ENCODE measurements at regions not wholly inside any gene's neighbourhood (a gene's known extent, or its start where the extent isn't known, plus 50 kb on each side); places are given as distances from the start of the nearest gene placed in this dataset.
A peak's percentile ranks its signal among the peaks of the same experiment; 100 is the strongest.

DNA sequence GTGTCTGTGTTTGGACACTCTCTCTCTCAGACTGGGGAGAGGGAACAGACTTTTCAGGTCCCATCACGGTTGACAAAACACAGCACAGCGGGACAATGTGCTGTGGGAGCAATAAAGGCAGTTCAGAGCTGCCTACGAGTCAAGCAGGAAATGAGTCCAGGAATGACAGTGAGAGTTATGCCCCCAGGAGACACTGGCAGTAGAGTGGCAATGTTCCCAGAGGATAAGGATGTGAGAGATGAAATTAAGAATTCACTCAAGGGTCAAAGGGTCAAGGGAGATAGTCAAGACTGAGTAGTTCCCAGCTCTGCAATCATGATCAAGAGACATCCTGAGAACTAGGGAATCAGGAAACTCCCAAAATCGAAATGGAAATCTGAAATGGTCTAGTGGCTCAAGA lies 156.1 kb downstream of the LURAP1L start:
- TF ChIP-seq, protein P1, sequence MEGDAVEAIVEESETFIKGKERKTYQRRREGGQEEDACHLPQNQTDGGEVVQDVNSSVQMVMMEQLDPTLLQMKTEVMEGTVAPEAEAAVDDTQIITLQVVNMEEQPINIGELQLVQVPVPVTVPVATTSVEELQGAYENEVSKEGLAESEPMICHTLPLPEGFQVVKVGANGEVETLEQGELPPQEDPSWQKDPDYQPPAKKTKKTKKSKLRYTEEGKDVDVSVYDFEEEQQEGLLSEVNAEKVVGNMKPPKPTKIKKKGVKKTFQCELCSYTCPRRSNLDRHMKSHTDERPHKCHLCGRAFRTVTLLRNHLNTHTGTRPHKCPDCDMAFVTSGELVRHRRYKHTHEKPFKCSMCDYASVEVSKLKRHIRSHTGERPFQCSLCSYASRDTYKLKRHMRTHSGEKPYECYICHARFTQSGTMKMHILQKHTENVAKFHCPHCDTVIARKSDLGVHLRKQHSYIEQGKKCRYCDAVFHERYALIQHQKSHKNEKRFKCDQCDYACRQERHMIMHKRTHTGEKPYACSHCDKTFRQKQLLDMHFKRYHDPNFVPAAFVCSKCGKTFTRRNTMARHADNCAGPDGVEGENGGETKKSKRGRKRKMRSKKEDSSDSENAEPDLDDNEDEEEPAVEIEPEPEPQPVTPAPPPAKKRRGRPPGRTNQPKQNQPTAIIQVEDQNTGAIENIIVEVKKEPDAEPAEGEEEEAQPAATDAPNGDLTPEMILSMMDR (IDR thresholded peaks at IDR 0.05) = no peak
- Mint-ChIP-seq H3K36me3 (ENCODE audit: low read depth) (no peaks in the 10 kb centered on the region), H3K4me1 (ENCODE audit: low read depth) (peaks cover 29% of the 10 kb centered on the region), H3K9me3 (no peaks in the 10 kb centered on the region), H3K4me3 (no peak overlapping the region), H3K27ac (no peak overlapping the region), H3K27me3 (ENCODE audit: insufficient read depth) (peaks cover 1% of the 10 kb centered on the region; the same call in 1 of the 2 replicates)
- no peak for DNase-seq

DNA sequence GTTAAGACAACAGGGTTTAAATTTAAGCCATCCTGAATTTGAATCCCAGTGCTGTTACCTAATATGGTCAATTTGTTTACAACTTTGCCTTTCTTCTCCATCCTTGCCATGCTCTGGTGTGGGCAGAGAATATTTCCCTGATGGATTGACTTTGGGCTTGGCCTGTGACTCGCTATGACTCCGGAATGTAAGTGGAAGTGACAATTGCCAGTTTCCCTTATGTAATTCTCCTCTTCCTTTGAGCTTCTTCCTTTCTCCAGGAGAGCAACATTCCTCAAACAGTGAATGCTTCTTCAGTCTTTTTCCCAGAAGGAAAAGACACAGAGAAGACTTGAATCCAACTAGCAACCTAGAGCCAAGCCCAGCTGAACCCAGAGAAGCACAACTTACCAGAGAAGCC lies 159.1 kb downstream of the LURAP1L start:
- peaks cover 29% of the 10 kb centered on the region for H3K4me1 Mint-ChIP-seq (ENCODE audit: low read depth)
- H3K27ac Mint-ChIP-seq = peak overlapping the region; percentile 48
- DNase-seq = peak; percentile 19
- H3K27me3 Mint-ChIP-seq (ENCODE audit: insufficient read depth) = 0 out of 2 replicates have a peak, but pooled peaks cover 1% of the 10 kb centered on the region
- no peaks in the 10 kb centered on the region for H3K9me3 Mint-ChIP-seq
- H3K36me3 Mint-ChIP-seq (ENCODE audit: low read depth) = no peaks in the 10 kb centered on the region
- peak overlapping the region; percentile 7; the same call in 1 of the 2 replicates for H3K4me3 Mint-ChIP-seq
- TF ChIP-seq, protein P1 (IDR thresholded peaks at IDR 0.05) = no peak

DNA sequence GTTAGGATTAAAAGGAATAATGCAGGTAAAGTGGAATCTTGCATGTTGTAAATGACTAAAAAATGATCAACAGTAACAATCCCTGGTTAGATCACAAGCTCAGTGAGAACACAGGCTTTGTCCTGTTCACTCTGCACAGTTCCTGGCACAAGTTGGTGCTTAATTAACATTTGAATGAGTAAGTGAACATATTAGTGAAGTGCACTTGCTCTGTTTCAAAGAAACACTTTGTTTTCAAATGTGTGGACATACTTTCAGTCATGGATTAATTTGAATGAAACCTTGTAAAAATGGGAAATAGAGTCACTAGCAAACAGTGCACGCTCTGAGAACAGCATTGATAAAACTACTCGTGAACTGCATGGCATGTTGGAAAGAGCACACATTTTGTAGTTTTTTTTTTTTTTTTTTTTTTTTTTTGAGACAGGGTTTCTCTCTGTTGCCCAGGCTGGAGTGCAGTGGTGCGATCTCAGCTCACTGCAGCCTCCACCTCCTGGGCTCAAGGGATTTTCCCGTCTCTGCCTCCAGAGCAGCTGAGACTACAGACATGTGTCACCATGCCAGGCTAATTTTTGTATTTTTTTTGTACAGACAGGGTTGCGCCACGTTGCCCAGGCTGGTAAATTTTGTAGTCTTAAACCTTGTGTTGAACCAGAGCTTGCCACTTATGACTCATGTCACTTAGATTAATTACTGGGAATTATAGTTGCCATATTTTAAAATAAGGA lies 159.9 kb downstream of the LURAP1L start:
- TF ChIP-seq, protein P1 (IDR thresholded peaks at IDR 0.05) = no peak
- no peaks in the 10 kb centered on the region for H3K36me3 Mint-ChIP-seq (ENCODE audit: low read depth)
- no peaks in the 10 kb centered on the region for H3K9me3 Mint-ChIP-seq
- no peak overlapping the region for H3K4me3 Mint-ChIP-seq
- H3K27ac Mint-ChIP-seq = no peak overlapping the region
- no peak for DNase-seq
- H3K27me3 Mint-ChIP-seq (ENCODE audit: insufficient read depth) = 0 out of 2 replicates have a peak, but pooled peaks cover 1% of the 10 kb centered on the region
- H3K4me1 Mint-ChIP-seq (ENCODE audit: low read depth) = peaks cover 29% of the 10 kb centered on the region

DNA sequence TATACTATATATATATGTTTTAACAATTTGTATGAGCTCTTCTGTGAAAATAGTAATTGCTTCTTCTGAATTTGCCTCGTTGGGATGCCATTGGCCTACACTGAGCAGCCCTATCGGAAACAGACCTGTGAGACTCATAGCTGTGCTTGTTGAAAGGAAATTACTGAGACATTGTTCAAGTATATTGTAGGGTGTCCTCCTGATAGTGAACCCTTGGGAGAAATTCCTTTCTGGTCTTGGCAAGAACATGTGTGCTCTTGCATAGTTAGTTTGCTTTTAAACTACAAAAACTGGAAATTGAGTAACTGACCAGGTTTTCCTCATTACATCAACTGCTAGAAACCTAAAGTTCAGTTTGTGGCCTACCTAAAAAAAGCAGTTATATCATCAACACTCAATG lies 160.9 kb downstream of the LURAP1L start:
- TF ChIP-seq, protein P1 (IDR thresholded peaks at IDR 0.05) = no peak
- Mint-ChIP-seq H3K9me3 (no peaks in the 10 kb centered on the region), H3K4me3 (no peak overlapping the region), H3K4me1 (ENCODE audit: low read depth) (peaks cover 26% of the 10 kb centered on the region), H3K27me3 (ENCODE audit: insufficient read depth) (peaks cover 3% of the 10 kb centered on the region; the same call in 1 of the 2 replicates), H3K27ac (no peak overlapping the region), H3K36me3 (ENCODE audit: low read depth) (no peaks in the 10 kb centered on the region)
- DNase-seq = no peak

DNA sequence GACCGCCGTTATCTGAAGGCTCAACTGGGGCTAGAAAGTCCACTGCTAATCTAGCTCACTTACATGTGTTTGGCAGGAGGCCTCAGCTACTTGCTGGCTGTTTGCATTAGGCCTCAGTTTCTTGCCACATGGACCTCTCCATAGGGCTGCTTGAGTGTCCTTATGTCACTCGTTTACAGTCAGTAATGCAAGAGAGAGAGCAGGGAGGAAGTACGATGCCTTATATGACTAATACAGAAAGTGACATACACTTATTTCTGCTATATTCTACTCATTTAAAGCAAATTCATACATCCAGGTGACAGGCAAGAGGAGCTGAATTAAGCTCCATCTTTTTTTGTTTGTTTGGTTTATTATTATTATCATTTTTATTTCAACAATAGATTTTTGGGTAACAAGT lies 179.6 kb downstream of the LURAP1L start:
- no peak for DNase-seq
- H3K4me1 Mint-ChIP-seq (ENCODE audit: low read depth) = no peaks in the 10 kb centered on the region
- no peak overlapping the region for H3K4me3 Mint-ChIP-seq
- no peaks in the 10 kb centered on the region for H3K9me3 Mint-ChIP-seq
- no peak overlapping the region for H3K27ac Mint-ChIP-seq
- TF ChIP-seq, protein P1 (IDR thresholded peaks at IDR 0.05) = no peak
- H3K27me3 Mint-ChIP-seq (ENCODE audit: insufficient read depth) = peaks cover 3% of the 10 kb centered on the region
- H3K36me3 Mint-ChIP-seq (ENCODE audit: low read depth) = no peaks in the 10 kb centered on the region

Data from HFFc6 (cell line).